ENCODE measurements at regions not wholly inside any gene's neighbourhood (a gene's known extent, or its start where the extent isn't known, plus 50 kb on each side); places are given as distances from the start of the nearest gene placed in this dataset.

DNA sequence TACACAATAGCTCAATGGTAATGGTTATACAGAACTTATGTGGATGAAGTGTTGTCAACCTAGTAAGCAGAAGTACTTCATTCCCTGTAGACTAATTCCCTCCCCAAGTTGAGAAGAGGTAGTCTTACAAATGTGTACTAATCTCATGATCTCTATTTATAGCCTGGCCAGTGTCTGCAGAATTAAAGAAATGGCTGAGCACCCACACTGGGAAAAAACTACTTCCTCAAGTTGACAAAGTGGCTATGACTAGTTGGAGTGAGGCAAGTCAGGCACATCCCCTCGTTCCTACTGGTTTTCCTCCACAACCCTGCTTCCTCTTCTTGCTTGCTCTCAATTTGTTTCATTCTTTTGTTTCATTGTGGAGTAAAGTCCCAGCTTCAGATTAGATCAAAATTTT lies 566.7 kb upstream of the ZNF717 start:
- DNase-seq, result no peak

DNA sequence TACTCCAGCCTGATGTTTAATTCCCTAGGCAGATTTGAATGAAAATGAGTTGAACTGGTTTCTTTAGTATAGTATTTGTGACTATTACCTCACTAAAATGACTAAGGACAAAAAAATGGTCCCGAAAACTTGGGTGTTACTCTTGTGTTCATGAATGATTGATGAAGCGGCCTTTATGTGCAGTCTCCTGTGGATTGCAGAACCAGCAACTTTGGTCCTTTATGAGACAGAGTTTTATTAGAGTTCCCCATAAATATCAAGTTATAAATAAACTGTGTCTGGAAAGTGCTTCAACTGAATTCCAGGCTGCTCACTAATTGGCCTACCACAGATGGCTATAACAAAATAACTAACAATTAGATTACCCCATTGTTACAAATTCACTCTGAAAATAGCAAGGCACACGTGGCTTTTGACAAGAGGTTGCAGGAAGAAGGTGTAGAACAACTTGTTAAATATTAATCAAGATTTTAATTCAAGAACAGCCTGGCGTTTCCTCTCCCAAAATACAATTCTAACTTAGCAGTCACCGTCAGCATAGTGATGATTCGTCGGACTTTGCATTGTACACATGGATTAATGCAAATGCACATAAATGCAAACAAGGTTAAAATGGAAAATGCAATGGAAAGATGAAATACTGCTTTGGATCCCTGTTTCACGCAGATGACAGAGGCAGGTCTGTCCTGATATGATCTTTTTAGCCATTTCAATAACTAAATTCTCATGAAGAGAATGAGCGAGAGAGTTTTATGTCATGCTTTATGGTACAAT lies 567.3 kb upstream of the ZNF717 start:
- no peak for DNase-seq

DNA sequence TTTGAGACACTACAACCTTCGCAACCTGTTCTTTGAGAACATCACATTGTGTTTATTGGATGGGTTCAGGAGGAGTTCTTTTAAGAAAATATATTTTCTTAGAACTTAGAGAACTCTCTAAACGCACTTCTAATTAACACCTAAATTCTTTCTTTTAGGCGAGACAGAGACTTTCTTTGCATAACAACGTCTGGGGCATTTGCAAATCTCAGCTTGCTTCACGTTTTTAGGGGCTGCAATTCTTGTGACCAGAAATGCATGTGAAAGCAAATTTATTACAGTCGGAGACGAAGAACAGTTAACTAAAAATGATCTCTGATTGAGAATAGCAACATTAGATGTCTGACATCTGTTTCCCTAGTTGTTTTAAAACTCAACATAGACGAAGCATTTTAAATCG lies 568.3 kb upstream of the ZNF717 start:
- DNase-seq, result no peak

DNA sequence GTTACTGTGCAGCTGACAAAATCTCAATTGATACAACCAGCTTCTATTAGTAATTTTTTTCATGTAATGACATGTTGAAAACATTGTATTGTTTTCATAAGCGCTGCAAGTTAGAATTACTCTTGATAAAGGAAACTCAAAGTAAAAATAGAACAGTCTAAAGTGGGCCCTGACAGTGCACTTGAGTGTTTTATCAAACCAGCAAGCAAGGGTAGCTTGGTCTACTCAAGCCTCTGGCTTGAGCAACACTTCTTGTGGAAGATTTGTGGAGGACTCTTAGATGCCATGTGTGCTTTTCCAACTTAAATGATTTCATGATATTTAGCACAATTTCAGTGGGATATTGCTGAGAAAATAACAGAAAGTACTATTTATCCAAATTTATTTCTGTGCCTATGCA lies 575.7 kb upstream of the ZNF717 start:
- DNase-seq, result no peak

DNA sequence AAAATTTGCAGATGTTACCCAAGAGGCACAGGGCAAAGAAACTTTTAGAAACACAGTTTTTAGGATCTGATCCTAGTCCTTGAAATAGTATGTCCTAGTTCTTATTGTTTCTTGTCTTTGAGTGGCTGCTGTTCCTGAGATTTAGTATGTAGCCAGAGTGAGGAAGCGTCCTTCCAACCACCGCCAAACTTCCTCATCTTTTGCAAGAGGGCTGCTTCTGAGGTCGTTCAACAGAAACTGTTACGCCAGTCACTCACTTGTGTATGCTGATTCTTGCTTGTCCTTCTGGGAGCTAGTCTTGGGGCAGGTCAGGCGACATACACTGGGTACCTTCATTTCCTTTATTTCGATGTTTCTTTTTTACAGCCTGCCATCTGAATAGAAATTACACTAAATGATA lies 577.3 kb upstream of the ZNF717 start:
- DNase-seq, result no peak

DNA sequence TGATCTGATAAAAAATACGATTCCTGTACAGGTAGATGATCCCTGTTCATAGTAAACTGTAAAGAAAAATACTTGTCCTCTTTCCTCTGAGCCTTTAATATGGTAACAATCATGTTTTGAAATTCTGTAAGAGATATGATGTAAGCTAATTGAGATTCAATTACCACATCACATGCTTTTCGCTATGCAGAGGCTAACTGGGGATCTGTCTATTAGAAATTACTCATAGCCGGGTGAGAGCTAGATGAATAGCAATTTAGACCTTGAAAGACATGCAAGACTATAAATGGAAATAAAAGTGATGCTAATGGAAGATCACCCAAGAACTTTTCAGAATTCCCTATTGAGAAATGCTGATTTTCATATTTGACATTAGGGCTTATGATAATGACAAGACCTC lies 579.9 kb upstream of the ZNF717 start:
- DNase-seq, result no peak

DNA sequence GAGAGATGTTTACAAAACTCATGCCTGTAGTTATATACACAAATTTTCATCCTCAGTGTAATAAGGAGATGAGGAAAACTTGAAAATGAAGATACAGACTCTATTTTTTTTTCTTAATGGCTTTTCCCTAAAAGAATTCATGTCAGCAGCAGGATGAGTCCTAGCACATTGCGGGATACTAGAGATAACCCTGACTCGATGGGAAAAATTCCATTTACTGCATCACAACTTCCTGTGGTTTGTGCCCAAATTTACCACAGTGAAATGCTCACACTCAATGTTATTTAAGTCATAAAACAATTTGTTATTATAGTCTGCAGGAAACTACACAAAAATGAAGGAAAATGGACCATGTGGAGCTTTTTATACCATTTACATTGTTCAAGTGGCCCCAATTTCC lies 581.9 kb upstream of the ZNF717 start:
- DNase-seq, result no peak

DNA sequence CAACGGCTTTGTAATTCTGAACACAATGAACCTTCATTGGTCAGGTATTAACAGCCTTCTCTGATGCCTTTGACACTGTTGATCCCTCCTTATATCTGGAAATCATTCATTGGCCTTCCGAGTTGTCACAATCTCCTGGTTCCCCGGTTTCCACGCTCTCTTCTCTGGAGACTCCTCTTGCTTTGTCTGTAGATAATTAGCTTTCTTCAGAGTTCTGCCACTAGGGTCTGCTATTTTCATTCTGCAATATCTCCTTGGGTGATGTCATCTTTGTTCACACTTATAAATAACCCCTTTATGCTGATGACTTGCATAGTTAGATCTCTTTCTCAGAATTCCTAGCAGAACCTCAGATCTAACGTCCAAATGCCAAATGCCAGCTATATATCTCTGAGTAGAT lies 583.8 kb upstream of the ZNF717 start:
- DNase-seq, result peak in 1 of 2 experiments; percentile 33

DNA sequence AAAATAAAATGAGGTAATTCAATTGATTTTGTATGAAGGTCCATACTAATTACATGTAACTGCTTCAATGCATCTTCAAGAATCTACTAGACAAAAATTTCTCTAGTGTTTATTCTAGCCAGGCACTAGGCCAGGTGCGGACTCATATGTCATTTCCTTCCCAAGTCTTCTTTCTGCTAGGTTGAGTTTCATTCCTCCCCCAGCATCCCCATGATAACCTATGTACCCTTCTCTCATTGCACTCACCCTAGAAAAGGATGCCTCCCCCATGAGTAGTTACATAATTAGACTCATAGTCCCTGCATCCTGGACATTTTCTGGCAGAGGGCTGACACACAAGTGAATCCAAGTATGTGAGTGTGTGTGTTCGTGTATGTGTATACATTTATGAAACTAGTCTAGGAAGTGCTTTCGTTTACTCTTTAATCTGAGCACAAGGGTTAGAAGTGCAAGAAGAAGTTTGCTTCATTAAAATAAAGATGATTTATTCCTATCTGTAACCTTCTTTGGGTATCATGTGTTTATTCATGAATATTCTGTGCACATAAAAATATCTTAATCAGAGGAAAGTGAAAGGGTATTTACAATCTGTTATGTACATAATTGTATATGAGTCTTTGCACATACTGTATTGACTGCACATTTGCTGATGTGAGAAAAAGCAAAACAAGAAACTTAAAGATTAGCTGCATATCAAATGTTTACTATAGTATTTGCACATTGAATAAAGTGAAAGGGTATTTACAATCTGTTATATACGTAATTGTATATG lies 585.6 kb upstream of the ZNF717 start:
- no peak for DNase-seq

DNA sequence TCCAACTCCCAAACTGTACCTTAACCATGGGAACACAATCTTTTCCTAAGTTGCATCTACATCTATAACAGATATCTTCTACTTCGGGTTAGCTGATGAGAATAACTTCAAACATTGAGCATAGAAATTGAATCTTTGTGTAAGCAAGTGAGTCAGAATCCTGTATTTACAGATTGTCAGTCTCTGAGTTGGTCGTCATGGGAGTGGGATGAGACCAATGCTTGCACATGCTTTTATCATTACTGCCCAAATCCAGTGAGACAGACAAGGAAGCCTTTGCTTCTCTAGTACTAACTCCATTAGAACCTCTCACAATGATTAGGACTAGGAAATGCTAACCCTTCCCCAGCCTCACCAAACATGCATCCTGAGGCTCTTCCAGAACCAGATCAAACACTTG lies 587.1 kb upstream of the ZNF717 start:
- no peak for DNase-seq

DNA sequence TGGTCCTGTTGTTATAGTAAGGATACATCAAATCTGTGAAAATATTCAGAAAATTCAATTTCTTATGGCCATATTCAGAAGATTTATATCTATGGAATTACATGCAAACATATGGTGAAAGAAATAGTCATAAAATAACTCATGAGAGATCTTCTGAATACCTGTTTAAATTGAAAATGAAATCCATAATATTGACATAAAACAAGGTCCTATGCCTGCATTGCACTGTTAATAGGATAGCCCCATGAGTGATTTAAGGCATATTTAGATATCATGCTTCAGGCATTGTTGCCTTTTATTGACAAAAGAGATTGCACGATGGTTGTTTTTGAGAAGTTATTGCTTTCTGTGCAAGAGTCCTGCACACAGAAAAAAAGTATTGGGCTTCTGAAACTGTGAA lies 591.7 kb upstream of the ZNF717 start:
- no peak for DNase-seq

DNA sequence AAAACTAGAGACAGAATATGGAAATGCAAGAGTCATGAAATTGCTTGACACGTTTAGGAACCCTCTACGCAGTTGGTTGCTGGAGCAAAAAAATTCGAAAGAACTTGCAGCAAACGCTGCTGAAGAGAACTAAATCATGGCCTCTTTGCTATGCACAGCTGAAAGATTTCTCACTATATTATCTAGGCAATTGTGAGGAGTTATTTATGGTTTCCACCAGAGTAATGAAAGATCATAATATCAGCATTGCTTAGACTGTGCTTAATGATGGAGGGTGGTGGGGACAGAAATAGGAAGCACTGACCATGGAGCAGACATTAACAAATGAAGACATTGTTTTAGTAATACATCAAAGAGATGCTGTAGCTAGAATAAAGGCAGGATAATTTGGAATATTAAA lies 593.4 kb upstream of the ZNF717 start:
- DNase-seq, result no peak

DNA sequence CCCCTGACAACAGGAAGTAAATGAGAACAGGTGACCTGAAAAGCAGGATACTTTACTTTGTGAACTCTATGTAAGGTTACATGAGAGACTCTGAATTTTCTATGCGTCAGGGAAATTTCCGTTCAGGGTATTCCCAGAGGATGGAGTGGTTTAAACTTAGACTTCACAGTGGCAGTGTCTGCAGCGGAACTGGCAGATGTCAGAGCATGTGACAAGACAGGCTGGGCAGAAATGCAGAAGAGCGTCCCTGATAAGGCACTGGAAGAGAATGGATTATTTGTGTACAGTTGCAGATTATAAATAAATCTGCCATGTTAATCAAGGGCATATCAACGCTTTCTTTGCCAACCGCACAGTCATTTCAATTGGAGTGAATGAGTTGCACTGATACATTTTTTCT lies 598.4 kb upstream of the ZNF717 start:
- peak; percentile 25 to 74 for DNase-seq

DNA sequence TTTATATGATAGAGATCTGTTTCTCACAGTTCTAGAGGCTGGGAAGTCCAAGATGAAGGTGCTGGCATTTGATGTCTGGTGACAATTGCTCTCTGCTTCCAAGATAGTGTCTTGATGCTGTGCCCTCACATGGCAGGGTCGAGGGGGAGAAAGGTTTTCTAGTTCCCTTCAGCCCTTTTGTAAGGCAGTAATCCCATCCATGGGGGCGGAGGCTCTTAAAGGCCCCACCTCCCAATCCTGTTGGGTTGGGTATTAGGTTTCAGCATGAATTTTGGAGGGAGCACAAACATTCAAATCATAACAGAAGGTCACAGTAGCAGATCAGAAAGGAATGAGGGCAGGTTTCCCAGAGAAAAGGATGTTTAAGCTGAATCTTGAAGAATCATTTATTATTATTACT lies 601.7 kb upstream of the ZNF717 start:
- peak; percentile 40 to 66 for DNase-seq

DNA sequence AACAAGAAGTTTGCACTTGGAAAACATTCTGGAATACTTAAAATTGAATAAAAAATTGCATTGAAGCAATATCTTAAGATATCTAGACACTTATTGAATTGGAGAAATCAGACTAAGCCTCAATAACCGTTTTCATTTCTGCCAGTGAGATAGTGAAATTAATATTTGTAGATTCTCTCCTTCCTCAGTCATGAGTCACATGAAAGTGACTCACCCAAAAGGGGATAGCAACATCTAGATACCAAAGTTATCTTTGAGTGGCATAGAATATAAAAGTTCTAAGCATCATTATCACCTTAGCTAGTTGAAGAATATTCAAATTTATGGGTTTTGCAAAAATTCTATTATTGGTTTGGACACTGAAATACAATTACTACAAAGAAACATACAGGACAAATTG lies 614.8 kb upstream of the ZNF717 start:
- no peak for DNase-seq

DNA sequence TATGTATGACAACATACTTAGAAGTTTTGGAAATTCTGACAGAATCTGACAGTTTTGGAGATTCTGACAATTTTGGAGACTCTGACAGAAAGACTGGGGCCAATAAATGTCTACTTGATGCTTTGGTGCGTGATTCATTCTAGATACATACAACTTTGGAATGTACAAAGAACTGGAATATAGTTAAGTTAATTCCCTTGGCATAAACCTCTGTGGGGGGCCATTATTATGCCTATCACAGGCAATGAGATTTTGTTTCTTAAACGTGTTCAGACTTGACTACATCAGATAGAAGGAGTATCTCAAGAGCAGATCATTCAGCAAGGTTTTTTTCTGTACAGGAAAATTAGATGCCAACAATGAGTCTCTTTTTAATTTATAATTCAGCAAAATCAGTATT lies 617.6 kb upstream of the ZNF717 start:
- no peak for DNase-seq

DNA sequence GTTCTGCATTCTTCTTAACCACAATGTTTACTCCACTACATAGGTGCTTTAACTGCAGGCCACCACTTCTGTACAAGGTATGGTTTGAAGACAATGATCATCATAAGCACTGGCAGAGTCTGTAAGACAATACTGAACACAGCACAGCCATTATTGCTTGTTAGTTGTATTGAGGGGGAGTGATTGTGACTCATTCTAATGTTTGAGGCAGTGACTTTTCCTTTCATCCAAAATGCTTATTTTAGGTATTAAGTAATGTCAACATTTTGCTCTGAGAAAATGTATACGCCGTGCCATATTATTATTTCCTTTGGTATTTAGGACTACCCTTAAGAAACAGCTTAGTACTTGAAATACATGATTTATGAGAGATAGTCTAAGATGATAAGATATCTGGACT lies 618.2 kb upstream of the ZNF717 start:
- no peak for DNase-seq

DNA sequence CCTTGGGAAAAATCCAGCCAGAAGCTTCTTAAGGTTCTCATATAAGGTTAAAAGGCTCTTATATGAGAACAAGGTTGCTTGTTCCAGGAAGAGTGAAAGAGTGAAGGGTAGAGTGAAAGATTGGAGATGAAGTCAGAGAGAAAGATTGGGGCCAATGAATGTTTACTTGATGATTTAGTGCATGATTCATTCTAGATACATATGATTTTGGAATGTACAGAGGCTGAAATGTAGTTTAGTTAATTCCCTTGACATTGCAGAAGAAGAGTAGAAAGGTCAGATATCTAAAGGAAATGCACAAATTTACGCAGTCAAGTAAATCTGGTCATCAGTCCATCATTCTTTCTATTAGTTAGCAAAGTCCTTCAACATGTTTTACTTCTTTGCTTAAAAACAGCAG lies 619.8 kb upstream of the ZNF717 start:
- no peak for DNase-seq

DNA sequence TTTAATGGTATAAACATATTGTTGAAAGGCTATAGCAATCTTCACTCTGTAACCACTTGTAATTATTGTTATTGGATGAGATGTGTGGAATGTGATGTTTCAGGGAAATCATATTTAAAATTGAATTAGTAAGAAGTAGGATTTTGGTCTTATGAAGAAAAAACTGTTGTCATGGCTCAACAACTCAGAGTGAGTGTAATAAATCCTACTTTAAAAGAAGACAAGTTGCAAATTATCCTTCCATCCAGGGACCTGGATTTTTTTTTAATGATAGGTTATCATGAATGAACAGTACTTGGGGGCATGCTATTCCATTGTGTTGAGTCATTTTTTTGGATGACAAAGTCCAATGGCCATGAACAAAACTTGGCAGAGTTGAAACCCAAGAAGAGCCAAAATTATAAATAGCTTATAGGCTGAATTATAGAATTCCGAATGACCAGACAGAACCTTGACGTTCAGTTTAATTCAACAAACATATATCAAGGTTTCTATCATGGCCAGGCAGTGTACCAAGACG lies 625.5 kb upstream of the ZNF717 start:
- DNase-seq, result no peak

DNA sequence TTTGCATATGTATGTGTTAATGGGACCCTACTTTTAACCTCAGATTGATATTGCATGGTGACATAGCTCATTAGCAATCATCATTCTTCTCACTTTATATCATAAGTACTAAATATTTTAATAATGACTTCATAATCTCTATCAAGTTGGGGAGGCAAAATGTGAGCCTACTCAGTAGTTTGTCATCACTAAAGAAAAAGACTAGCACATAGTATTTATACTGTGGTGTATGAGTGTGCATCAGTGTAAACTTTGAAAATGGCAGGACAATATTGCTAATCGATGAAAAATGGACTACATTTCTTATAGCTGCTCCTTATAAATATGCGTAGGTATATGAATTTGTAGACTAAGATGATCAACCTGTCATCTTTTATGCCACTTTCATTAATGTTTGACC lies 624.5 kb upstream of the ROBO2 start:
- no peak for DNase-seq

DNA sequence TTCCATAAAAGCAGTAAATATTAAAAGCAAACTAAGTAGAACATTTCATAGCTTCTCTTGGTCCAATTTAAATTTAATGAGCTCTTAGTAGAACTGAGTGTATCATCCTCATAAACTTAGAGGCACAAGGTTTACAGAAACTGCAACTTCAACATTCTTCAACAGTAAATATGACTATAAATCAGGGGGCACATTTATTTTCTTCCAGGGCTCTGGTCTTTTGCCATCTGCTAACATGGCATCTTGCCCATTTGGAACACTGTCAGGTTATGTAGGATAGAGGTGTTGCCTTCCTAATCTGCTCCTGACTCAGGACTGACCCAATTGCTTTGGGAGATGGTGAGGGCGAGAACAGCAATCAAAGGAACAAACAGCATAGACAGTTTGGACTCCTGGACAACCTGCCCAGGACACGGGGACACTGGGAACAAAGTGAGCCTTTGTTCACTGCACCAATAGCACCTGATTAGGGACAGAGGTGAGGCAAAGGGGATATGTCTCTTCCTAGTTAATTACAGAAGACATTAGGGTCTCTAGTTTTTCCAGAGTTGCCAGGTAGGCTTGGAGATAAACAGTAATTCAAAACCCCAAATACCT lies 610.2 kb upstream of the ROBO2 start:
- peak; percentile 64 to 86 for DNase-seq

DNA sequence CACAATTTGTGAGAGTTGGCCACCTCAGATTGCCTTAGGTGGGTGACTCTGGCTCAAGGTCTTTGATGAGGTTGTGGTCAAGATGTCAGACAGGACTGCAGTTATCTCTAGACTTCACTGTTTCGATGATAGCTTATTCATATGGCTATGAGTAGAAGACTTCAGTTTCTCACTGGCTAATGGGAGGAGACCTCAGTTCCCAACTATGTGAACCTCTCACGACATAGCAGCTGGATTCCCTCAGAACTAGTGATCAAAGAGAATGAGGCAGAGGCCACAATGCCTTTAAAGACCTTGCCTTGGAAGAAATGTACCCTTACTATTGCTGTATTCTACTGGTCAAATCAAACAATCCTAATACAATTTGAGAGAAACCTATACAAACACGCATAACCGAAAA lies 607.5 kb upstream of the ROBO2 start:
- DNase-seq, result no peak

DNA sequence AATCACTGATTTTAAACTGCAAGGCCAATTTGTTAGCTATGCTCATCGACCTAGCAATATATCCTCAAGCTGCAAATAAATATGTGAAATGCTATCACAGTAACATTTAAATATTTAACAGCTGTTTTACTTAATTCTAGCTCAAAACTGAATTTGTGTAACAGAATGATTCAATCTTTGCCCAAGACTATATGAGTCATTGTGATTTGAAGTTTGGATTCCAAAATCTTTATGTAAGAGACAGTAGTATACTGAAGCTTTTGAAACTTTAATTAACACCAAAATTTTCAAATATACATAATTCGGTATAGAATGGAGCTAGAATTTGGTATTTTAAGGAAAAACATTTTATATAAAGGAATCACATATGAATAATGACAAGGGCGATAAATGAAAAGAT lies 603.0 kb upstream of the ROBO2 start:
- DNase-seq, result no peak

DNA sequence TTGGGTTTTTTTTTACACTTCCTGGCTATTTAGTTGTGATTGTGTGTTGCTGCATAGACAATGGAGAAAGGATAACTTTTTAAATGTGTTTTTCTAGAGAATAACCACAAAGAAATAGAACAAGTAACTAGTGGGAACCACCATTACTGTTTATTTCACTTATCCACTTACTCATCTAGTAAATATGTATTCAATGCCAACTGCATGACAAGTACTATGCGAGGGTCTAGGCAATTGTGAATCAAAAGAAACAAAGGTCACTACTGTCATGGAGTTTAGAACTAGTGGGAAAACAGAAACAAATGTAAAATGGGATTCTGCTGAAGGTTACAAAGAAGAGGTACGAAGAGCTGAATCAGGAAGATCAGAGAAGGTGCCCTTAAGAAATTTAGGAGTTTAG lies 600.9 kb upstream of the ROBO2 start:
- DNase-seq, result no peak

Measured in NCI-H524 (cell line).